GM06990 (cell line): ENCODE measurements at regions not wholly inside any gene's neighbourhood (a gene's known extent, or its start where the extent isn't known, plus 50 kb on each side); places are given as distances from the start of the nearest gene placed in this dataset.
"Not testable (repeated sequence)": the region's sequence is repeated elsewhere in the genome, so short reads cannot be mapped to it uniquely, and the experiment has no call there.

Source experiments
- DNase-seq: peaks from one replicate; pipeline ENCODE4 v3.0.0-alpha.2; 2011; ENCODE audit not compliant: insufficient read length; ENCODE audit errors: extremely low read depth
- H3K27me3 ChIP-seq: replicated peaks from 2 replicates; pipeline ENCODE4 v1.6.0; 2011; ENCODE audit warnings: low read length; ENCODE audit not compliant: control insufficient read depth, insufficient read depth
- H3K36me3 ChIP-seq: 2 replicates; pipeline ENCODE4 v1.5.1; 2011; ENCODE audit warnings: low read length; ENCODE audit not compliant: control insufficient read depth, insufficient read depth
- H3K4me3 ChIP-seq: replicated peaks from 2 replicates; pipeline ENCODE4 v1.5.1; 2011; ENCODE audit warnings: low read depth, mild to moderate bottlenecking, control low read depth, low read length
- TF ChIP-seq, protein P1 (sequence below): IDR thresholded peaks from 2 replicates; pipeline ENCODE4 v1.5.1; 2011; ENCODE audit warnings: low read length, control low read depth, mild to moderate bottlenecking, inconsistent platforms; ENCODE audit not compliant: insufficient read depth, poor library complexity, severe bottlenecking

DNA sequence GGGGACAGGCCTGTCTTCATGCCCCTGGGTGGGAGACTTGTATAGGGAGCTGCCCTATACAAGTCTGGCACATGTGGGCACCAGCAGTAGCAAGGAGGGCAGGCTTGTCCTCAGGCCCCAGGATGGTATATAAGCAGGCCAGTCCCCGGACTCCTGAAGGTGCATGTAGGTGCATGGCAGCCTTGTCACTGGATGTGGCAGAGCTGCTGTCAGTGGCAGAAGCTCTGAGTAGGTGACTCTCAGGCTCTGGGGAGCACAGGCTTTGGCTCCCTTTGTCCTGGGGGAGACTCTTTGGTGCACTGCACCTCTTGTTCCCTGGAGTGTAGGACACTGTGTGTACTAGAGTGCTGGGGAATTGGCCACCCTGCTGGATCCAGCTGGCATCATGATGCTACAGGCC lies 376.7 kb upstream of the DIPK2B start:
- no peak overlapping the region for H3K4me3 ChIP-seq
- DNase-seq = no peak
- TF ChIP-seq, protein P1, sequence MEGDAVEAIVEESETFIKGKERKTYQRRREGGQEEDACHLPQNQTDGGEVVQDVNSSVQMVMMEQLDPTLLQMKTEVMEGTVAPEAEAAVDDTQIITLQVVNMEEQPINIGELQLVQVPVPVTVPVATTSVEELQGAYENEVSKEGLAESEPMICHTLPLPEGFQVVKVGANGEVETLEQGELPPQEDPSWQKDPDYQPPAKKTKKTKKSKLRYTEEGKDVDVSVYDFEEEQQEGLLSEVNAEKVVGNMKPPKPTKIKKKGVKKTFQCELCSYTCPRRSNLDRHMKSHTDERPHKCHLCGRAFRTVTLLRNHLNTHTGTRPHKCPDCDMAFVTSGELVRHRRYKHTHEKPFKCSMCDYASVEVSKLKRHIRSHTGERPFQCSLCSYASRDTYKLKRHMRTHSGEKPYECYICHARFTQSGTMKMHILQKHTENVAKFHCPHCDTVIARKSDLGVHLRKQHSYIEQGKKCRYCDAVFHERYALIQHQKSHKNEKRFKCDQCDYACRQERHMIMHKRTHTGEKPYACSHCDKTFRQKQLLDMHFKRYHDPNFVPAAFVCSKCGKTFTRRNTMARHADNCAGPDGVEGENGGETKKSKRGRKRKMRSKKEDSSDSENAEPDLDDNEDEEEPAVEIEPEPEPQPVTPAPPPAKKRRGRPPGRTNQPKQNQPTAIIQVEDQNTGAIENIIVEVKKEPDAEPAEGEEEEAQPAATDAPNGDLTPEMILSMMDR = no peak
- no peaks in the 10 kb centered on the region for H3K27me3 ChIP-seq
- no peaks in the 10 kb centered on the region for H3K36me3 ChIP-seq

DNA sequence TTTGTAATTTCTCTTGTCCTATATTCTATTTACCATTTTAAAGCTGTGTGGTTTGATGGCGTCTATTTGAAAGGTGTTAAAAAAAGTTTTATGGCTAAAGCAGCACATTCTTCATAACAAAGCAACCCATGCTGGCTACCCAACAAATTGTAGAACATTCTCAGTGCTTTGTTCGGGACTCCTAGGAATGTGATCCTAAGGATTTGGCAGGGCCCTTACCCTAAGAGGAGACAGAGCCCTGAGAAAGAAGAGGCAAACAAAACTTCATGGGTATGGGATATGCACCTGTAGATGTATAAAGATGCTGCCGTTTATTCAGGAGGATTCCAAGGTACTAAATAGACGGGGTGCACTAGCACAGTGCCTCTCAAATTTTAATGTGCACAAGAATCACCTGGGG lies 370.8 kb upstream of the DIPK2B start:
- Histone ChIP-seq H3K36me3 (no peaks in the 10 kb centered on the region), H3K27me3 (no peaks in the 10 kb centered on the region), H3K4me3 (no peak overlapping the region)
- TF ChIP-seq, protein P1 = no peak
- no peak for DNase-seq

DNA sequence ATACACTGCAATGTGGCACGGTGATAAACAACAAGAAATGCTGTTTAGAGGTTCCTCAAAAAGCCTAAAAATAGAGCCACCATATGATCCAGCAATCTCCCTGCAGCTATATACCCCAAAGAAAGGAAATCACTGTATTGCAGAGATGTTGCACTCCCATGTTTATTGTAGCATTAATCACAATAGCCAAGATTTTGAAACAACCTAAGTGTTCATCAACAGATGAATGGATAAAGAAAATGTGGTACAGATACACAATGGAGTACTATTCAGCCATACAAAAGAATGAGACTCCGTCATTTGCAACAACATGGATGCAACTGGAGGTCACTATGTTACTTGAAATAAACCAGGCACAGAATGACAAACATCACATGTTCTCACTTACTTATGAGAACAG lies 365.8 kb upstream of the DIPK2B start:
- no peaks in the 10 kb centered on the region for H3K27me3 ChIP-seq

DNA sequence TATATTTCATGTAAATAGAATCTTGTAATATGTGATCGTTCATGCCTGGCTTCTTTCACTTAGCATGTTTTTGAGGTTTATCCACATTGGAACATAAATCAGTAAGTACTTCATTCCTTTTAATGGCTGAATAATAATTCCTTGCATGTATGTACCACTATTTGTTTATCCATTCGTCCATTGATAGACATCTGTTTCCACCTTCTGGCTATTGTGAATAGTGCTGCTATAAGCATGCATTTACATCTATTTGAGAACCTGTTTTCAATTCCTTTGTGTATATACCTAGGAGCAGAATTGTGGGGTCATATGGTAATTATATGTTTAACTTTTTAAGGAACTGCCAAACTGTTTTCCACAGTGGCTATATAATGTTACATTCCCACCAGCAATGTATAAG lies 356.7 kb upstream of the DIPK2B start:
- no peak for DNase-seq
- no peaks in the 10 kb centered on the region for H3K27me3 ChIP-seq
- TF ChIP-seq, protein P1 = no peak
- no peaks in the 10 kb centered on the region for H3K36me3 ChIP-seq
- H3K4me3 ChIP-seq = no peak overlapping the region

More for the DNA sequence above, 365.8 kb upstream of the DIPK2B start:
- Histone ChIP-seq H3K4me3 (no peak overlapping the region), H3K36me3 (no peaks in the 10 kb centered on the region)
- DNase-seq = no peak
- TF ChIP-seq, protein P1 = no peak

DNA sequence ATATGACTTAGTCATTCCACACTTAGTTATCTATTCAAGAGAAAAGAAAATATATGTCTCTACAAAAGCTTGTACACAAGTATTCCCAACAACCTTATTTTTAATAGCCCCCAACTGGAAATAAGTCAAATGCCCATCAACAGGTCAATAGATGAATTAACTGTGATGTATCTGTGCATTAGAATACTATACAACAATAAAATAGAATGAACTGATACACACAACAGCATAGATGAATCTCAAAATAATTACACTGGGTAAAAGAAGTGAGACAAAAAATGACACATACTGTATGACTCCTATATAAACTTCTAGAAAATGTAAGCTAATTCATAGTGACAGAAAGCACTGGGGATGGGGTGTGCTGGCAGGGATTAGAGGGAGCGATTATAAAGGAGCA lies 354.1 kb upstream of the DIPK2B start:
- H3K27me3 ChIP-seq = no peaks in the 10 kb centered on the region
- no peak for DNase-seq
- TF ChIP-seq, protein P1 = no peak

DNA sequence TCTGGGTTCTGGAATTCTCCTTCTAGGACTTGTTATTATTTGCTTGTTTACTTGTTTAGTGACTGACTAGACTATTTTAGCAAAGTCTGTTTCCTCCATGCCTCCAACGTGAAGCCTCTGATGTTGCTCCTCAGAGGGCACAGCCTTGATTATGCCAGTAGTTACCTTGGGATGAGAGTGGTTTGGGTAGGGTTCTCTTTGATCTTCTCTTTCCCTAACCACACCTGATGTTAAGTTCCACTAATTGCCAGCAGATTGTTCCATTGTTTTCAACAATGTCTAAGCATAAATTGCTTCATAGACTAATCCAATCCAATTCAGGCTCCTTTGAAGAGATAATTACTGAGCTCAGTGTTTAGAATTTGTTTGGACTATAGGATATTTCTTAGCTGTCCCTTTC lies 352.7 kb upstream of the DIPK2B start:
- H3K27me3 ChIP-seq = no peaks in the 10 kb centered on the region
- no peak for DNase-seq
- TF ChIP-seq, protein P1 = no peak

More for the DNA sequence above, 354.1 kb upstream of the DIPK2B start:
- no peaks in the 10 kb centered on the region for H3K36me3 ChIP-seq
- no peak overlapping the region for H3K4me3 ChIP-seq

DNA sequence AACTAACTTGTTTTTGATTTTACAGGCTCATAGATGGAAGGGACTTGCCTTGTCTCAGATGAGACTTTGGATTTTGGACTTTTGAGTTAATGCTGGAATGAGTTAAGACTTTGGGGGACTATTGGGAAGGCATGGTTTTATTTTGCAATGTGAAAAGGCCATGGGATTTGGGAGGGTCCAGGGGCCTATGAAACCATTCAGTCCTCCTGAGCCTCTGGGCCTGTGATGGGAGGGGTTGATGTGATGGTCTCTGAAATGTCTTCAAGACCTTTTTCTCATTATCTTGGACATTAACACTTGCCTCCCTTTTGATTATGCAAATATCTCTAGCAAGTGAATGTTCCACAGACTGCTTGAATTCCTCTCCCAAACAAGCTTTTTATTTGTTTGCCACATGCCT lies 346.0 kb upstream of the DIPK2B start:
- not testable (repeated sequence) for H3K4me3 ChIP-seq, H3K27me3 ChIP-seq, H3K36me3 ChIP-seq, DNase-seq

More for the DNA sequence above, 352.7 kb upstream of the DIPK2B start:
- H3K36me3 ChIP-seq = no peaks in the 10 kb centered on the region
- H3K4me3 ChIP-seq = no peak overlapping the region
